Liver (tissue), 3 donors: ENCODE measurements at regions not wholly inside any gene's neighbourhood (a gene's known extent, or its start where the extent isn't known, plus 50 kb on each side); places are given as distances from the start of the nearest gene placed in this dataset.
"Not testable (repeated sequence)": the region's sequence is repeated elsewhere in the genome, so short reads cannot be mapped to it uniquely, and the experiment has no call there.

Experiments
- ATF3 ChIP-seq: IDR thresholded peaks from 2 replicates; pipeline ENCODE4 v1.6.1; 2016; ENCODE audit warnings: antibody characterized with exemption
- CTCF ChIP-seq: fragments of 150-350 bp; IDR thresholded peaks from 2 replicates; pipeline ENCODE4 v1.5.1; 2017; ENCODE audit warnings: improper control_type of control experiment, low read depth, low read length; ENCODE audit not compliant: missing input control
- EGR1 ChIP-seq, 2 donors: IDR thresholded peaks; 2 replicates each; pipeline ENCODE4 v1.6.1; 2016 to 2018; ENCODE audit warnings: antibody characterized with exemption in 2 of 2, low read depth in 2 of 2
- GABPA ChIP-seq, 2 donors: IDR thresholded peaks in 1 of 2; conservative IDR thresholded peaks in 1 of 2; 2 replicates each; pipeline ENCODE4 v1.6.1; 2016; ENCODE audit warnings: antibody characterized with exemption in 2 of 2, mild to moderate bottlenecking in 1 of 2, moderate library complexity in 1 of 2
- HNF4G ChIP-seq: IDR thresholded peaks from 2 replicates; pipeline ENCODE4 v1.6.1; 2016; ENCODE audit warnings: antibody characterized with exemption
- JUND ChIP-seq, 2 donors: IDR thresholded peaks; 2 replicates each; pipeline ENCODE4 v1.6.1; 2016; ENCODE audit warnings: antibody characterized with exemption in 2 of 2
- MAX ChIP-seq: IDR thresholded peaks from 2 replicates; pipeline ENCODE4 v1.6.1; 2016; ENCODE audit warnings: antibody characterized with exemption
- RAD21 ChIP-seq, 2 donors: IDR thresholded peaks; 2 replicates each; pipeline ENCODE4 v1.6.1; 2016; ENCODE audit warnings: antibody characterized with exemption in 2 of 2, mild to moderate bottlenecking in 2 of 2
- REST ChIP-seq: IDR thresholded peaks from 2 replicates; pipeline ENCODE4 v1.6.1; 2016; ENCODE audit warnings: antibody characterized with exemption, mild to moderate bottlenecking
- TAF1 ChIP-seq: conservative IDR thresholded peaks from 2 replicates; pipeline ENCODE4 v1.6.1; 2016; ENCODE audit warnings: antibody characterized with exemption, mild to moderate bottlenecking
- YY1 ChIP-seq: IDR thresholded peaks from 2 replicates; pipeline ENCODE4 v1.6.1; 2016; ENCODE audit warnings: antibody characterized with exemption, mild to moderate bottlenecking
- ZBTB33 ChIP-seq: IDR thresholded peaks from 2 replicates; pipeline ENCODE4 v1.6.1; 2016; ENCODE audit warnings: antibody characterized with exemption
- donor health status: healthy.
- donor health status: healthy.

GRCh38 chr9:97158722-97159121 is 119.8 kb upstream of the CTSV start:
- TF ChIP-seq CTCF; TAF1; ZBTB33; RAD21 (IDR thresholded peaks at IDR 0.05); YY1; HNF4G; ATF3; REST; GABPA (IDR thresholded peaks at IDR 0.05 in 1 of 2, conservative IDR thresholded peaks at IDR 0.05 in 1 of 2); MAX; EGR1 (IDR thresholded peaks at IDR 0.05; ENCODE audit: low read depth in 2 of 2); JUND (IDR thresholded peaks at IDR 0.05): not testable (repeated sequence)
